HEK293T (cell line): ENCODE measurements at regions not wholly inside any gene's neighbourhood (a gene's known extent, or its start where the extent isn't known, plus 50 kb on each side); places are given as distances from the start of the nearest gene placed in this dataset.

Experiments used
- BHLHE40 ChIP-seq: fragments of 450-650 bp; IDR thresholded peaks from 2 replicates; pipeline ENCODE4 v1.6.1; 2016; ENCODE audit warnings: mild to moderate bottlenecking, moderate library complexity, borderline replicate concordance
- ELF4 ChIP-seq: fragments of 450-650 bp; IDR thresholded peaks from 2 replicates; pipeline ENCODE4 v1.6.1; 2017; ENCODE audit warnings: antibody characterized with exemption
- FOXA1 ChIP-seq: fragments of 450-650 bp; IDR thresholded peaks from 2 replicates; pipeline ENCODE4 v1.6.1; 2016; ENCODE audit warnings: mild to moderate bottlenecking
- FOXK2 ChIP-seq: fragments of 450-650 bp; IDR thresholded peaks from 2 replicates; pipeline ENCODE4 v1.6.1; 2016; ENCODE audit warnings: mild to moderate bottlenecking
- FOXM1 ChIP-seq: fragments of 450-650 bp; IDR thresholded peaks from 2 replicates; pipeline ENCODE4 v1.6.1; 2017; ENCODE audit warnings: mild to moderate bottlenecking, borderline replicate concordance
- HDGF ChIP-seq: fragments of 450-650 bp; IDR thresholded peaks from 2 replicates; pipeline ENCODE4 v1.6.1; 2017; ENCODE audit warnings: antibody characterized with exemption, borderline replicate concordance
- L3MBTL2 ChIP-seq: fragments of 450-650 bp; conservative IDR thresholded peaks from 2 replicates; pipeline ENCODE4 v1.6.1; 2016; ENCODE audit warnings: mild to moderate bottlenecking
- NFRKB ChIP-seq: fragments of 450-650 bp; IDR thresholded peaks from 2 replicates; pipeline ENCODE4 v1.6.1; 2016; ENCODE audit warnings: mild to moderate bottlenecking, moderate library complexity
- PKNOX1 ChIP-seq: fragments of 450-650 bp; IDR thresholded peaks from 2 replicates; pipeline ENCODE4 v1.6.1; 2016
- SUZ12 ChIP-seq: fragments of 450-650 bp; IDR thresholded peaks from 2 replicates; pipeline ENCODE4 v1.6.1; 2016; ENCODE audit warnings: mild to moderate bottlenecking
- TARDBP ChIP-seq: fragments of 450-650 bp; IDR thresholded peaks from 2 replicates; pipeline ENCODE4 v1.6.1; 2016

- TF ChIP-seq HDGF: no peak
- no peak for TF ChIP-seq FOXM1
- TF ChIP-seq FOXA1: no peak
- no peak for TF ChIP-seq L3MBTL2
- TF ChIP-seq FOXK2: no peak
- no peak for TF ChIP-seq SUZ12
- TF ChIP-seq TARDBP: no peak
- TF ChIP-seq BHLHE40: no peak
- TF ChIP-seq NFRKB: no peak
- TF ChIP-seq PKNOX1: no peak
- no peak for TF ChIP-seq ELF4
These were observed 155.6 kb downstream of the BRD1 start for GRCh38 chr22:49672014-49672516.
